ENCODE measurements at regions not wholly inside any gene's neighbourhood (a gene's known extent, or its start where the extent isn't known, plus 50 kb on each side); places are given as distances from the start of the nearest gene placed in this dataset.

DNA sequence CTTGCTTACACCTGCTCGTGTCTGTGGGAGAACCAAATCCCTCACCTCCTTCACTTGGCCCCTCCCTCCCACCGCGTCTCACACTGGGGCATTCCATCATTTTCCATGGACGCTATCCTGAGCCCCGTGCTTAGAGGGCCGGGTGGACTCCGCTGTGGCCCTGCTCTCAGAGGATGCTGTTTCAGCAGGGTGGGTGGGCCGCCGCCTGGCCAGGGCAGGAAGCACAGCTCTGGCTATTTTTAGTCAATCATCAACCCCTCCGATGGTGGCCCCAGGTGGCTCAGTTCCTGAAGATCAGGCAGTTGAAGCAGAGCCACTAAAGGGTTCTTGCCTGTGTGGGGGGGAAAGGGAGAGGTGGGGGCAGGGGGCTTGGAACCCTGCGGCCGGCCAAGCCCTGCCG is 230.3 kb downstream of the ENGASE start:
- H3K4me3 ChIP-seq (ENCODE audit: low read depth, low read length) = no peak overlapping the region
- no peak for DNase-seq (ENCODE audit: low read depth)
- no peak for TF ChIP-seq CTCF (IDR thresholded peaks at IDR 0.05; ENCODE audit: low read depth, low read length)
- no peak for TF ChIP-seq POLR2A (IDR thresholded peaks at IDR 0.05; ENCODE audit: extremely low read depth, insufficient read length)

- no peak overlapping the region for H3K4me3 ChIP-seq (ENCODE audit: low read depth, low read length)
- DNase-seq (ENCODE audit: low read depth) = peak; percentile 12
- TF ChIP-seq, protein P1, sequence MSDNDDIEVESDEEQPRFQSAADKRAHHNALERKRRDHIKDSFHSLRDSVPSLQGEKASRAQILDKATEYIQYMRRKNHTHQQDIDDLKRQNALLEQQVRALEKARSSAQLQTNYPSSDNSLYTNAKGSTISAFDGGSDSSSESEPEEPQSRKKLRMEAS (IDR thresholded peaks at IDR 0.05; ENCODE audit: low read depth, low read length) = no peak
- TF ChIP-seq POLR2A (IDR thresholded peaks at IDR 0.05; ENCODE audit: extremely low read depth, insufficient read length) (no peak), MYC (IDR thresholded peaks at IDR 0.05; ENCODE audit: low read depth, low read length) (no peak), CTCF (IDR thresholded peaks at IDR 0.05; ENCODE audit: low read depth, low read length) (no peak)
These were observed 229.1 kb downstream of the ENGASE start for GRCh38 chr17:79303641-79304205.

DNA sequence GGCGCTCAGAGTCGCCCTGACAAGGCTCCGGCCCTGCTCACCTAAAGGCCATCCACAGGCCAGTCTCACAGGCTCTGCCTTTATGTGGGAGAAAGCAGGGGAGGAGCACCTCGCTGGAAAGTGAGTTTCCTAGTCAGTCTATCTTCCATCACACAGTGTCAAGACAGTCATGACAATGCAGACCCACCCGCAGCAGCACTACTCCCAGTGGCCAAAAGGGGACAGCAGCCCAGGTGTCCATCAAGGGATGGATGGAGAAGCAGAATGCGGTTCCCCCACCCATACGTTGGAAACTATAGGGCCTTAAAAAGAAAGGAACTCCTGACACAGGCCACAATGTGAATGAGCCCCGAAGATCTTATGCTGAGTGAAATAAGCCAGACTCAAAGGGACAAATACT is 226.8 kb downstream of the ENGASE start:
- no peak overlapping the region for H3K4me3 ChIP-seq (ENCODE audit: low read depth, low read length)
- TF ChIP-seq POLR2A (IDR thresholded peaks at IDR 0.05; ENCODE audit: extremely low read depth, insufficient read length) (no peak), MYC (IDR thresholded peaks at IDR 0.05; ENCODE audit: low read depth, low read length) (no peak), CTCF (IDR thresholded peaks at IDR 0.05; ENCODE audit: low read depth, low read length) (no peak)
- TF ChIP-seq, protein P1 (IDR thresholded peaks at IDR 0.05; ENCODE audit: low read depth, low read length) = no peak
- no peak for DNase-seq (ENCODE audit: low read depth)

GRCh38 chr17:79299349-79299748 is 224.7 kb downstream of the ENGASE start:
- TF ChIP-seq, protein P1 (IDR thresholded peaks at IDR 0.05; ENCODE audit: low read depth, low read length) = no peak
- TF ChIP-seq CTCF (IDR thresholded peaks at IDR 0.05; ENCODE audit: low read depth, low read length) = no peak
- no peak for TF ChIP-seq POLR2A (IDR thresholded peaks at IDR 0.05; ENCODE audit: extremely low read depth, insufficient read length)
- no peak for TF ChIP-seq MYC (IDR thresholded peaks at IDR 0.05; ENCODE audit: low read depth, low read length)
- DNase-seq (ENCODE audit: low read depth) = no peak
- no peak overlapping the region for H3K4me3 ChIP-seq (ENCODE audit: low read depth, low read length)

DNA sequence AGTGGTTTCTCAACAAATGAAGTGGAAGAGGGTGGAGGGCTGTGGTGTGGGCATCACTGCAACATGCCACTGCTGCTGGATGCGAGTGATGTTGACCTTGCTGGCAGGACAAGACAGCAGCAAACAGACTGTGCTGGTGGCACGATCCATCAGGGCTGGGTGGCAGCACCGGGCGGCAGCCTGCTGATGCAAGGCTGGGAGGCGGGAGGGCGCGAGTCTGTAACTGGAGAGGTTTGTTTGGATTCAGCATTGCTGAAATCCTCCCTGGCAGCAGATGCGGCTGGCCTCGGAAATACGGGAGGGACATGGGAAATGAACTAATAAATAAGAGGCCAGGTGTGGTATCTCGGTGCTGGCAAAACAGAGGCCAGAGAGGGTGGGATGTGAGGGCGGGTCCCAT is 224.2 kb downstream of the ENGASE start:
- no peak for DNase-seq (ENCODE audit: low read depth)
- TF ChIP-seq POLR2A (IDR thresholded peaks at IDR 0.05; ENCODE audit: extremely low read depth, insufficient read length) (no peak), MYC (IDR thresholded peaks at IDR 0.05; ENCODE audit: low read depth, low read length) (no peak), CTCF (IDR thresholded peaks at IDR 0.05; ENCODE audit: low read depth, low read length) (no peak)
- TF ChIP-seq, protein P1 (IDR thresholded peaks at IDR 0.05; ENCODE audit: low read depth, low read length) = no peak
- no peak overlapping the region for H3K4me3 ChIP-seq (ENCODE audit: low read depth, low read length)

- H3K4me3 ChIP-seq (ENCODE audit: low read depth, low read length) = no peak overlapping the region
- DNase-seq (ENCODE audit: low read depth) = no peak
- TF ChIP-seq, protein P1 (IDR thresholded peaks at IDR 0.05; ENCODE audit: low read depth, low read length) = no peak
- no peak for TF ChIP-seq MYC (IDR thresholded peaks at IDR 0.05; ENCODE audit: low read depth, low read length)
- no peak for TF ChIP-seq POLR2A (IDR thresholded peaks at IDR 0.05; ENCODE audit: extremely low read depth, insufficient read length)
- no peak for TF ChIP-seq CTCF (IDR thresholded peaks at IDR 0.05; ENCODE audit: low read depth, low read length)
These were observed 221.6 kb downstream of the ENGASE start for GRCh38 chr17:79296243-79296642.
